Esophagus mucosa (tissue), 1 donor: ENCODE measurements at regions not wholly inside any gene's neighbourhood (a gene's known extent, or its start where the extent isn't known, plus 50 kb on each side); places are given as distances from the start of the nearest gene placed in this dataset.

Source experiments
- ATAC-seq: fragments of 200-7000 bp; cut with Tn5 transposase; one replicate; pipeline ENCODE4 v1.9.1; 2020
- donor health status: DM: yes; HTN: yes; CAD: no.

DNA sequence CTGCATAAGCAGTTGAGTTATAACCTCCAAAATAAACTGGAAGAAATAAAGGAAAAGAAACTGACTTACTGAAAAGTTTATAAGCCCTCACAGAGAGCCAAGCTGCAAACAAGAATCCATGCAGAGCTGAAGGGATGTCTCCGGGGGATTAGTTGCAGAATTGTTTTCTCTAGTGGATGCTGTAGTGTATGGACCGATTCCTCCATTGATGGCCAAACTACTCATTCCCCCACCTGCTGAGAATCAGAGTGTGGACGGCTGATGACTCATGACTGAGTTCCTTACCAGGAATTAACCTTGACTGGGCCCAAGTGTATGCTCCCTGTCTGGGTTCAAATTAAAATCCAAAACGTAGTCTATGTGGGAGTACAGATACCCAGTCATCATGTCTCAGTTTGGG, 93.9 kb upstream of the CDH8 start:
- no peak for ATAC-seq

DNA sequence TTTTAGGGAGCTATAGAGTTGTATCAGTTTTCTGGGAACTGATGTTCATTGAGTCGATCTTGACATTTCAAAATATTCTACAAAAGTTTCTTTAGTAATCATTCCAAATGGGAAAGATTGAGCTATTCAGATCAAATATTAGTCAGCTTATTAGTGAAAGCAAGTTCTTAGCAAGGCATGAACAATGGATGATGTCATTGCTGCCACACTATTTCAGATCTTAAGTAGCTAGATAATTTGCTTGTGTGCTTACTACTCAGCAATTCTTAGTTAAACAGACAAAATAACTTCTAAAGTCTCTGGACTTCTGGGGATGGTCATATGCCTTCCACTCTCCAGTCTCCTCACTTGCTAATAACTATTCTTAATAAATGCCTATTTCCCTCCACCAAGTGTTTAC, 69.0 kb upstream of the CDH8 start:
- no peak for ATAC-seq

DNA sequence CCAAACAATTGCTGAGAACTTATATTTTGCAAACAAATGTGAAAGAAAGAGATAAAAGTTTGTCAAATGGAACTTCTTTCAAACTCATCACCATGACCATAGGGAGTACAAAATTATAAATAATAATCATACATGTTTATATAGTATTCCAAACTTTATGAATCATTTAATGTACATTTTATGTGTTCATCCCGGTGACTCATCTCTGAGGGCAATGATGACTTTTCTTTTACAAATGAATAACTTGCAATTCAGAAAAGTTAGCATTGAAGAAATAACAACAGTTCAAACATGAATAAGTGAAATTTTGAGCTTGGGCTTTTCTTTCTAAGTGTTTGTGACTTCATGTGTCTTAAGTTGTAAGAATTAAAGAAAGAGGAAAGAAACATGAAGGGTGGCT, 66.3 kb upstream of the CDH8 start:
- no peak for ATAC-seq

DNA sequence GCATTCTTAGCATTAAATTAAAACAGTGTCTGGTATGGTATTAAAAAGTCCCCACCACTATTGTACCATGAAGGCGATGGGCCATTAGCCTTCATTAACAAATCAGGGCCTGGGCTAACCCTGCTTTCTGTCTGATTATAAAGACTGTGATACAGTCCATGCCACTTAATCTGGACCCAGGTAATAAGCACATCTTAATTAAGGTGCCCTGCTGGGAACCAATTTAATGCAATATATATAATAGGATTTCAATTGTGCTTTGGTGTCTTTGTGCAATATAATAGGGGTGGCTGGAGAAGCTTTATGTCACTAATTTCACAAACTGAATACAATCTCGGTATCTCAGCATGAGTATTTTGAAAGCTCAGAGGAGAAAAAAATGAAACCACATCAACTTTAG, 64.4 kb upstream of the CDH8 start:
- ATAC-seq: no peak

DNA sequence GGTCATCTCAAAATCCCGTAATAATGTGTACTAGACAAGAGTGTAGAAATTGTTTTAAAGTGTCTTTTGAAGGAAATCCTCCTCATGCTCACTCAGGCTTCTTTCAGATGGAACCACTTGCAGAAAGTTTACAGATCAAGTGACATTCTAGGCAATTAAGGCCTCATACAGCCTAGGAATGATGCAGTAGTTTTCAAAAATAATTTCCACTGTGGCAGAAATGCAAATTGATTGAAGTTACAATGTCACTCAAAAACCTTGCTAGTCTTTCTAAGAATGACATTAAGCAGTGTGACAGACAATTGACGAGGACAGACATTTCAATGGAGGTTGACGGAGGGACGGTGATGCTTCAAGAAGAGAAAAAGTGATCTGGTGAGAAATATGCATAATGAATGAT, 53.5 kb upstream of the CDH8 start:
- no peak for ATAC-seq

DNA sequence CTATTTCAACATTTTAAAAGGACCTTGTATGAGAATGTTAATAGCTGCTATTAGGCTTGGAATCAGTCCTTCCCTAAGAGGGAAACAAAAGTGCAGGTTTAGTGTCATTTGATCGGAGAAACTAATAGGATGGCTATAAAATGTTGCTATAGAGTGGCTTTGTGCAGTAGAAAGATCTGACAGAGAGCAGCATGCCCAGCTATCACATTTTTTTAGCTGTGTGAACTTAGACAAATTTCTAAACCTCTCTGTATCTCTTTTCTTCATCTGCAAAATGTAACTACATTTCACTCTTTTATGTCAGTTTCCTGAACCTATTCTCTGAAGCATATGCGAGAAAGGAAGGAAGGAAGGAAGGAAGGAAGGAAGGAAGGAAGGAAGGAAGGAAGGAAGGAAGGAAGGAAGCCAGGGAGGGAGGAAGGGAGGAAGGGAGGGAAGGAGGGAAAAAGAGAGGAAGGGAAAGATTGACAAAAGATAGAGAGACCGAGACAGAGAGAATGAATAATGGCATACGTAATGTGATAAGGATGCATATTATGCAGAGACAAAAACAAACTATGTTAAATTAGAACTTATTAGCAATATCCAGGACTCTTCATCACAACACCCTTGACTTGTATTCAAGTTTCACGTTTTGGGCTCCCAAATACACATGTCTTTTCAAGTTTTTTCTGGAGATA, 52.6 kb upstream of the CDH8 start:
- ATAC-seq: no peak
